ENCODE measurements at regions not wholly inside any gene's neighbourhood (a gene's known extent, or its start where the extent isn't known, plus 50 kb on each side); places are given as distances from the start of the nearest gene placed in this dataset.

- TF ChIP-seq RELA (CRISPR knock-in tag; IDR thresholded peaks at IDR 0.05; ENCODE audit: borderline replicate concordance) (no peak), ERG (CRISPR knock-in tag; IDR thresholded peaks at IDR 0.05) (no peak), MXD4 (CRISPR knock-in tag; IDR thresholded peaks at IDR 0.05; ENCODE audit: borderline replicate concordance) (no peak), TCF7 (CRISPR knock-in tag; IDR thresholded peaks at IDR 0.05; ENCODE audit: low read depth) (no peak)
- TF ChIP-seq, protein P1, sequence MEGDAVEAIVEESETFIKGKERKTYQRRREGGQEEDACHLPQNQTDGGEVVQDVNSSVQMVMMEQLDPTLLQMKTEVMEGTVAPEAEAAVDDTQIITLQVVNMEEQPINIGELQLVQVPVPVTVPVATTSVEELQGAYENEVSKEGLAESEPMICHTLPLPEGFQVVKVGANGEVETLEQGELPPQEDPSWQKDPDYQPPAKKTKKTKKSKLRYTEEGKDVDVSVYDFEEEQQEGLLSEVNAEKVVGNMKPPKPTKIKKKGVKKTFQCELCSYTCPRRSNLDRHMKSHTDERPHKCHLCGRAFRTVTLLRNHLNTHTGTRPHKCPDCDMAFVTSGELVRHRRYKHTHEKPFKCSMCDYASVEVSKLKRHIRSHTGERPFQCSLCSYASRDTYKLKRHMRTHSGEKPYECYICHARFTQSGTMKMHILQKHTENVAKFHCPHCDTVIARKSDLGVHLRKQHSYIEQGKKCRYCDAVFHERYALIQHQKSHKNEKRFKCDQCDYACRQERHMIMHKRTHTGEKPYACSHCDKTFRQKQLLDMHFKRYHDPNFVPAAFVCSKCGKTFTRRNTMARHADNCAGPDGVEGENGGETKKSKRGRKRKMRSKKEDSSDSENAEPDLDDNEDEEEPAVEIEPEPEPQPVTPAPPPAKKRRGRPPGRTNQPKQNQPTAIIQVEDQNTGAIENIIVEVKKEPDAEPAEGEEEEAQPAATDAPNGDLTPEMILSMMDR (IDR thresholded peaks at IDR 0.05), result no peak
Observed at GRCh38 chr1:157226739-157227138, 88.5 kb upstream of the ETV3 start.

All from WTC11 (cell line).